Adrenal gland (tissue), 9 donors: ENCODE measurements at regions not wholly inside any gene's neighbourhood (a gene's known extent, or its start where the extent isn't known, plus 50 kb on each side); places are given as distances from the start of the nearest gene placed in this dataset.

ENCODE experiments used
- DNase-seq, 7 donors: peaks; one replicate each; pipeline ENCODE4 v3.0.0-alpha.2; 2019 to 2020
- H3K27ac ChIP-seq, 5 donors: fragments of 200-600 bp; sonication (generic) in 4 of 5; 1 replicate in 3 of 5; 2 replicates in 2 of 5; pipeline versions ENCODE4 v1.5.1 to v1.8.0; 2016 to 2020; ENCODE audit warnings: mild to moderate bottlenecking in 1 of 5
- H3K27me3 ChIP-seq: fragments of 200-600 bp; 2 replicates; pipeline ENCODE4 v1.8.0; 2021
- H3K36me3 ChIP-seq, 2 donors: fragments of 200-600 bp; replicated peaks in 1 of 2; 1 replicate in 1 of 2; 2 replicates in 1 of 2; pipeline versions ENCODE4 v1.5.1 to v1.8.0; 2018 to 2022
- H3K4me1 ChIP-seq, 2 donors: fragments of 200-600 bp; replicated peaks in 1 of 2; 1 replicate in 1 of 2; 2 replicates in 1 of 2; pipeline versions ENCODE4 v1.5.1 to v1.8.0; 2018 to 2021
- H3K4me3 ChIP-seq, 4 donors: fragments of 200-600 bp; sonication (generic) in 3 of 4; one replicate each; pipeline ENCODE4 v1.5.1; 2016 to 2018
- H3K9me3 ChIP-seq, 3 donors: fragments of 200-600 bp; sonication (generic) in 1 of 3; replicated peaks in 1 of 3; 1 replicate in 2 of 3; 2 replicates in 1 of 3; pipeline versions ENCODE4 v1.5.1 to v1.8.0; 2016 to 2021
- CTCF ChIP-seq, 6 experiments: fragments of 450-650 bp in 4 of 6; fragments of 200-600 bp in 2 of 6; sonication (generic) in 1 of 6; IDR thresholded peaks; 1 replicate in 5 of 6; 2 replicates in 1 of 6; pipeline versions ENCODE4 v1.5.1 to v1.8.0; 2016 to 2021; ENCODE audit warnings: antibody characterized with exemption in 6 of 6, mild to moderate bottlenecking in 2 of 6, moderate library complexity in 1 of 6
- POLR2A ChIP-seq, 2 donors: fragments of 450-650 bp; IDR thresholded peaks; one replicate each; pipeline ENCODE4 v1.6.1; 2017; ENCODE audit warnings: antibody characterized with exemption in 2 of 2, mild to moderate bottlenecking in 2 of 2, moderate library complexity in 1 of 2
- WGBS, 4 donors: extraction: QIAGEN DNeasy Blood & Tissue Kit in 2 of 4; methylation state at CpG; one replicate each; pipeline versions ENCODE4 v1.1.5 to v1.1.7; 2013 to 2017; 5-methylcytosine and 5-hydroxymethylcytosine counted together
- intact Hi-C, 2 donors: fragments of 100-400 bp; cut with DNase I; formaldehyde crosslinking; loops; one replicate each; pipeline versions ENCODE4 v1.14.1 to v1.15.0; 2022 to 2023
- donor health status: healthy with polysubstance abuse.
- donor health status: Bipolar disorder and iron deficiency.
- donor health status: DM: yes; HTN: yes; CAD: no.
- donor health status: DM: no; HTN: no; CAD: no.
- donor health status: DM: no; HTN: no; CAD: no.

- Histone ChIP-seq H3K36me3 (no peaks in the 10 kb centered on the region), H3K27me3 (no peaks in the 10 kb centered on the region), H3K27ac (no peak overlapping the region), H3K9me3 (no peaks in the 10 kb centered on the region), H3K4me3 (no peak overlapping the region), H3K4me1 (no peaks in the 10 kb centered on the region)
- TF ChIP-seq CTCF (IDR thresholded peaks at IDR 0.05) = no peak
- no peak for TF ChIP-seq POLR2A (IDR thresholded peaks at IDR 0.05)
- intact Hi-C loops = no loop called here
- WGBS, 4 donors = 10 to 15% (median 12%) methylated on average over 2 of the region's 2 CpGs
- DNase-seq = no peak
These were observed 141.0 kb downstream of the NR4A2 start for GRCh38 chr2:156191527-156191926.

GRCh38 chr2:156190517-156190916, 142.0 kb downstream of the NR4A2 start:
- H3K9me3 ChIP-seq = no peaks in the 10 kb centered on the region
- no peak for TF ChIP-seq CTCF (IDR thresholded peaks at IDR 0.05)
- no peak for TF ChIP-seq POLR2A (IDR thresholded peaks at IDR 0.05)
- WGBS, 4 donors = 51 to 61% (median 57%) methylated on average over 3 of the region's 3 CpGs
- DNase-seq = no peak
- no peak overlapping the region for H3K4me3 ChIP-seq
- no peaks in the 10 kb centered on the region for H3K4me1 ChIP-seq
- intact Hi-C loops = no loop called here
- no peaks in the 10 kb centered on the region for H3K27me3 ChIP-seq
- H3K27ac ChIP-seq = no peak overlapping the region
- no peaks in the 10 kb centered on the region for H3K36me3 ChIP-seq

DNA sequence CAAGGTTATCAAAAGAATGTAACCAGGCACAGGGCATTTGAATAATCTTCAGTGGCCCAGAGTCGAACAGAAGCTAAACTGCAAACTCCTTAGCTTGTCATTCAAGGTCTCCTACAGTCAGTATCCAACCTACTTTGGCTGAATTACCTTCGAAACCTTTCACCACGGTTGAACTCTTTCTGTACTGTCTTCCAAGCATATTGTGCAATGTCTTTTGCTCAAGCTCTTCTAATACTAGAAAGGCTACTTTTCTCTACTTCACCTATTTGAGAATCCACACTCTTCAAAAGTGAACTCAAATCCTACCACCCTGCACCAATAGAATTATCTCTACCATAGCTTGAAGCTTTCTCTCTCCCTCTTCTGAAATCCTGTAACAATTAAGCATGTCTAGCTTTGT, 142.9 kb downstream of the NR4A2 start:
- DNase-seq = no peak
- H3K27ac ChIP-seq = no peak overlapping the region
- WGBS, 4 donors = 58 to 63% (median 62%) methylated on average over 3 of the region's 3 CpGs
- H3K4me1 ChIP-seq = no peaks in the 10 kb centered on the region
- H3K9me3 ChIP-seq = no peaks in the 10 kb centered on the region
- intact Hi-C loops = no loop called here
- TF ChIP-seq POLR2A (IDR thresholded peaks at IDR 0.05) = no peak
- no peak for TF ChIP-seq CTCF (IDR thresholded peaks at IDR 0.05)
- H3K36me3 ChIP-seq = no peaks in the 10 kb centered on the region
- H3K27me3 ChIP-seq = no peaks in the 10 kb centered on the region
- H3K4me3 ChIP-seq = no peak overlapping the region

- no peak overlapping the region for H3K4me3 ChIP-seq
- intact Hi-C loops = no loop called here
- H3K9me3 ChIP-seq = no peaks in the 10 kb centered on the region
- H3K4me1 ChIP-seq = no peaks in the 10 kb centered on the region
- no peak overlapping the region for H3K27ac ChIP-seq
- WGBS, 4 donors = 63 to 67% (median 65%) methylated on average over 6 of the region's 6 CpGs
- no peaks in the 10 kb centered on the region for H3K36me3 ChIP-seq
- no peak for DNase-seq
- no peaks in the 10 kb centered on the region for H3K27me3 ChIP-seq
- no peak for TF ChIP-seq CTCF (IDR thresholded peaks at IDR 0.05)
- TF ChIP-seq POLR2A (IDR thresholded peaks at IDR 0.05) = no peak
These were observed 143.4 kb downstream of the NR4A2 start for GRCh38 chr2:156189143-156189542.
